GF-D8 (cell line): ENCODE measurements at regions not wholly inside any gene's neighbourhood (a gene's known extent, or its start where the extent isn't known, plus 50 kb on each side); places are given as distances from the start of the nearest gene placed in this dataset.

Experiments
- DNase-seq: peaks from one replicate; lab custom pipeline; 2025; lab: John Stamatoyannopoulos, UW

DNA sequence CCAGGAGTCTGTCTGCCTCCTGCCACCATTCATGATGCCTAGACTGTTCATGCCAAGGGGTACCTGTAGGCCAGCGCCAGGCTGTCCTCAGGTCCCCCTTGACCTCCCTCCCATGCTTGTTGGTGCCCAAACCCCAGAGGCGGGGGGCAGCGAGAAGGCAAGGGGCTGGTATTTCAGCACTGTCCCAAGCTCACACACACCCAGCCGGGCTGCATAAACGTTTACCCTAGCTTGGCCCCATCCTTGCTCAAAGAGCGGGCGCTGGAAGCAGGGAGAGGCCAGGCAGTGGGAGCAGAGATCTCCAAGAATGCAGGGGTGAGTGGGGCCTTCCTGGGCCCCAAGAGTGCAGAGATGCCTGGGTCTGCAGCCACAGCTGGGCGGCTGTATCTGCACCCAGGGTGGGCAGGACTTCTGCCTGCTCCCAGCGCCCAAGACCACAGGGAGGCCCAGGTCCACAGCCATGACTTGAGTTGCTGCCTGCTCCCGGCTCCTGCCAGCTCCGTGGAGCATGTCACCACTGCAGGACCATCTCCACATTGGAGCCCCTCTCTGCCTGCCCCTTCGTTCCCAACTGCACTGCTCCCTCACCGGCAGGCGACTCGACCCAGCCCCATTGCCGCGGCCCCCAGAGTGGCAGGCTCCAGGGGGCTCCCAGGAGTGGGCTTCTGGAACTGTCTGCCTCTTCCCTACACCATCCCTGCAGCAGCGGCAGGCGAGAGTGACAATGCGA is 616.6 kb downstream of the METTL4 start:
- no peak for DNase-seq

DNA sequence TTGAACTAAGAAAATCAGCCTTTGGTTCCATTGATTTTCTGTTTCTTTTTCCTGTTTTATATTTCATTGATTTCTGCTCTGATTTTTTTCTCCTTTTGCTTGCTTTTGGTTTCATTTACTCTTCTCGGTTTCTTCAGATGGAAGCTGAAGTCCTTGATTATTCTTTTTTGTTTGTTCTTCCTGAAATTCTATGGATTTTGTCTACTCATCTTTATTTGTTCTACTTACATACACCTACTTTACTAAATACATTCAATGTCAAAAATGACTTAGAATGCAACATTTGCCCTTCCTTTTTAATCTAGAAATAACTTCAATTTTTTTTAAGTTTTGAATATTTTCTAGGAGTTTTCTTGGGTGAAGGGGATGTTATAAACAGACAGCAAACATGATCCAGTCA is 612.5 kb downstream of the METTL4 start:
- DNase-seq, result no peak

GRCh38 chr18:1965016-1965415 is 606.3 kb downstream of the METTL4 start:
- DNase-seq, result no peak

DNA sequence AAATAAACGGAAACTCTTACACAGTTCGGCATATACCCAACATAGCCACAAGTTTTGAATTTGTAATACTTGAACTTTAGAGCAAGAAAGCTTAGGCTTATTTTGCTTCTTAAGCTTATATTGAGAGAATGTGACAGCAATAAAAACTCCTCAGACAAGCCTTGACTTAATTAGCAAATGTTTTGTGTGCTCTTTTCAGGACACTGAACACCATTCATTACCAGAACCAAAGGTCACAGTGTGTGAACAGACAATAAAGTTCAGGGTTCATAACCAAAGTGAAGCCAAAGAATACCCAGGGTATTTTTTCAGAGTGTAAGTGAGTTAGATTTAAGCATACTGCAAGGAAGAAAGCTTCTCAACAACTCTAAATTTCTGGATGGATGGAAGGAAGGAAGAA is 605.8 kb downstream of the METTL4 start:
- DNase-seq, result no peak

- DNase-seq, result no peak
Observed at GRCh38 chr18:1968801-1969498, 602.4 kb downstream of the METTL4 start.

DNA sequence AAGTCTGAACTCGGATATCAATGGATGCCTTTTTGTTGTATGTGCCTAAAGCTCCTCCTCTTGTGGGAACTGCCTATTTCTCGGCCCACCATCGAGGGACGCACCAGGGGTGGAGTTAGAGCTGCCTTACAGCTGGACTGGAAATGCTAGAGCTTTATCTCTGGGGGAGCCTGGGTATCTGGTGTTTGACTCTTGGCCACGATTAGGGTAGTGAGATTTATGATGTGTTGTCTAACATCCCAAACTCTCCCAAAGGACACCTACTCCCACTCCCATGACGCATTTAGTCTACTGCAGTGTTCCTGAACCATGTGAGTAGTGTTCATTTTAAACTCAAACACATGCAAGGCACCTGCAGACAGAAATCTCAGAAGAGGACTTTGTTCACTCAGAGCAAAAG is 594.8 kb downstream of the METTL4 start:
- DNase-seq, result no peak

GRCh38 chr18:1982056-1982455 is 589.2 kb downstream of the METTL4 start:
- DNase-seq, result no peak

GRCh38 chr18:1983746-1984515 is 587.4 kb downstream of the METTL4 start:
- DNase-seq, result no peak

GRCh38 chr18:1993866-1994265 is 577.4 kb downstream of the METTL4 start:
- DNase-seq, result no peak

DNA sequence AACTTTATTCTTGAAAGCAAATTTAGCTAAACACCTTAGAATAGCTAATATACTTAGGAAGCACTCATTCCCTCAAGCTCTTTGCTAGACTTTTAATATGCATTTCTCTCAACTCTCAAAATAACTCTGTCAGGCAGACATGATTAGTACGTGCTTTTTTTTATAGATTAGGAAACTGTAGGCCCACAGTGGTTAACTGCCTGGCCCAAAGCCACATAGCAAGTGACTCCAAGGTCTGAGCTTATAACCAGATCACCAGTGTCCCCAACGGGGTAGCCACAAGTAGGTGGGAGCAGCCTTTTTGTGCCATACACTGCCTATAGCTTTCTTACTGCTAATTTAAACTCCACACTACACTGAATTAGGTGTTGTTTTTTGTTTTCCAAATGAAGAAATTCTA is 576.8 kb downstream of the METTL4 start:
- no peak for DNase-seq

- no peak for DNase-seq
Observed at GRCh38 chr18:1995041-1995612, 576.2 kb downstream of the METTL4 start.

- DNase-seq, result no peak
Observed at GRCh38 chr18:1998121-1998520, 573.2 kb downstream of the METTL4 start.

DNA sequence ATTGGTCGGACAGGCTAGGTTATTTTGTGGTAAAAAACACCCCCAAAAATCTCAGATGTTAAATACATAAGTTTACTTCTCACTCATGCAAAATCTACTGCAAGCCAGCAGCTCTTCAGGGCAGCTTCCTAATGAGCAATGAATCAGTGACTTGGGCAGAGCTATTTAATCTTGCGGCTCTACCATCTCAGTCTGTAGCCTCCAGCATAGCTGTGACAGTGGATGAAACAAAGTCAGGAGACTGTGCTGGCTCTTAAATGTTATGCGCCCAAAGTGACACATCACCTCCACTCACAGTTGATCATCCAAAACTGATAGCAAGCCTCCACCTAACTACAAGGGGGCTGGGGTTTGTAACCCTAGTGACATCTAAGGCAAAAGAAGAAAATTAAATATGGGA is 571.9 kb downstream of the METTL4 start:
- DNase-seq, result no peak

DNA sequence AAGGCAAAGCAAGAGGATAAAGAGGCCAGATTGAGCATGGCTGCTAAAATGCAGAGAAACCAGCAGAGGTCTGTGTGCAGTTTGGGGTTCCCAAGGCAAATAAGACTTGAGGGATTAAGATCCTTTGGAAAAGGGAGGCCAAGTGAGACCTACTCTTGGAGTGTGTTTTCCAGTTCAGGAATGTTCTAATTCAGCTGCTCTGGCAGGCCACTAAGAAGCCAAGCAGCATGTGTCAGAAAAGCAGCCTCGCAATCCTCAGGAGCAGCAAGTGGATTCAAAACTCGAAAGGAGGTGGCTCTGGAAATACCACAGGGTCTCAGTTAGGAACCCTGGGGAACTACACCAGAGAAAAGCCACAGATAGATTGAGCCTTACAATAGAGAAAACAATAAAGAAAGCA is 569.2 kb downstream of the METTL4 start:
- no peak for DNase-seq

GRCh38 chr18:2002604-2003003 is 568.7 kb downstream of the METTL4 start:
- peak; percentile 88 for DNase-seq

- no peak for DNase-seq
Observed at GRCh38 chr18:2009942-2010697, 561.2 kb downstream of the METTL4 start.

GRCh38 chr18:2027016-2027415 is 544.3 kb downstream of the METTL4 start:
- no peak for DNase-seq

DNA sequence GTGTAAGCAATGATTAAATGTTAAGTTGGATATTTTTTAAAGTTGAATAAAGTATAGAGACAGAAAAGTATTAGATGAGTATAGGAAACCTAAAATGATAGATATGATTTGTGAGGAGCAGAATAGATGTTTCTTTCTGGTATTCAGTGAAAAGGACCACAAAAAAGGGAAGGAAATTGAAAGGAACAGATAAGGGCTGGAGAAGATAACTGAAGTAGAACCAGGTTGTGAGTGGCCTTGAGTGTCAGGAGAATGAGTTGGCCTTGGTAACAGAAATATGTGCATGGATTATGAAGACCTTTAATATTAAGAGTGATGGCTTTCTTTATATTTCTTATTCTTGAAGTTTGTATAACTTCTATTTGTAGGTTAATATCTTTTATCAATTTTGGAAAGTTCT is 543.5 kb downstream of the METTL4 start:
- peak; percentile 49 for DNase-seq

- DNase-seq, result no peak
Observed at GRCh38 chr18:2028986-2029385, 542.3 kb downstream of the METTL4 start.

GRCh38 chr18:2030647-2031046 is 540.7 kb downstream of the METTL4 start:
- DNase-seq, result no peak

- DNase-seq, result no peak
Observed at GRCh38 chr18:2032036-2032435, 539.3 kb downstream of the METTL4 start.

DNA sequence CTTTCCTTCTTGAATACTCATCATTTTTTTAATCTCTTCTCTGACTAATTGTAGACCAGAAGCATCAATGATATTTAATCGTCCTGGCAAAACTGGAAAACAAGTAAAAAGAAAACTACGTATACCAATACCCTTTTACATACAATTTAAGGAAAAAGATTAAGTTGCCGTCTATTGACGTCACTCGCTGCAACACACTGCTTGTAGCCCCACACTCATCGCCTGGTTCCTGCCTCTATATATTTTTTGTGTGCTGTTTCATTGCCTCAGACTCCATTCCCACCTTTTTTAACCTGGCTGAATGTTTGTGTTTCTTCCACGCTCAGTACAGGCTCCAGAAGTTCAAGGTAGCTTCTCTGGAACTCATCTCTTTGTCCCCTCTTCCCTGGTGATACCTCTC is 536.2 kb downstream of the METTL4 start:
- DNase-seq, result no peak
